Ammon's horn (tissue), 1 donor: ENCODE measurements at regions not wholly inside any gene's neighbourhood (a gene's known extent, or its start where the extent isn't known, plus 50 kb on each side); places are given as distances from the start of the nearest gene placed in this dataset.
A peak's percentile ranks its signal among the peaks of the same experiment; 100 is the strongest.

Experiments used
- DNase-seq: peaks from one replicate; pipeline ENCODE4 v3.0.0-alpha.2; 2016; ENCODE audit warnings: low spot score

GRCh38 chr18:46378126-46378863 is 274.1 kb downstream of the HAUS1 start:
- no peak for DNase-seq

DNA sequence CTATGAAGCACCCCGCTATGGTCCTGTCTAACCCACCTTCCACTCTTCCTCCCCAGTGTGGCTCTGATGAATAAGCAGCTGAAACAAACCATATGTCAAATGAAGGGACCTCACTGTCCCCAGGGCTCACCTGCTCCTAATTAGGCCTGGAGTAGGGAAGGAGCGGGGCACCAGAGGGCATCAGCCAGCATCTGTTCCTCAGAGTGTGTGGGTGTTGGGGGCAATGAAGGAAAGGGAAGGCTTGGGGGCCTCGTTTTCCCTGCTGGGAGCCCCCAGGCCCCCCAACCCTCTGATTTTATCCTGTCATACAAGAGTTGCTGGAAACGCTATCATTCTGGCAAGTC is 274.7 kb downstream of the HAUS1 start:
- no peak for DNase-seq

- no peak for DNase-seq
Measured at GRCh38 chr18:46379323-46379950, 275.3 kb downstream of the HAUS1 start.

- DNase-seq = no peak
Measured at GRCh38 chr18:46385124-46385523, 271.9 kb downstream of the LOXHD1 start.

DNA sequence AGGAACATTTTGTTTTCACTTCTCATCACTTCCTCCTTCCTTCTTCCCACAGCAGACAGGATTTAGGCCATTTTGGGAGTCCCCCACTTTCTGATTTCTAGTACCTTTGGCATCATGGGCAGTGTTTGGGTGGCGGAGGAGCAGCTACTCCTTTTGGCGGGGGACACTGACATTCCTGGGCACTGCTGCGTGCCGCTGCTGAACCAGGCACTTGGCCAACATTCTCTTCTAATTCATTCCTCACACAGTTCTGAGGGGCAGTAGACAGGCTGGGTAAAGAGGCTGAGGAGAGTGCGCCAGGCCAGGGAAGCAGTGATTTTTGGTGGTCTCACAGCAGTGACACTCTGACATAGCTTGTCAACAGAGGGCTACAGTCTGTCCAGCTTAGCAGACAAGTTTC is 270.2 kb downstream of the LOXHD1 start:
- peak; percentile 27 for DNase-seq

- peak; percentile 21 for DNase-seq
Measured at GRCh38 chr18:46387441-46388131, 269.4 kb downstream of the LOXHD1 start.

DNA sequence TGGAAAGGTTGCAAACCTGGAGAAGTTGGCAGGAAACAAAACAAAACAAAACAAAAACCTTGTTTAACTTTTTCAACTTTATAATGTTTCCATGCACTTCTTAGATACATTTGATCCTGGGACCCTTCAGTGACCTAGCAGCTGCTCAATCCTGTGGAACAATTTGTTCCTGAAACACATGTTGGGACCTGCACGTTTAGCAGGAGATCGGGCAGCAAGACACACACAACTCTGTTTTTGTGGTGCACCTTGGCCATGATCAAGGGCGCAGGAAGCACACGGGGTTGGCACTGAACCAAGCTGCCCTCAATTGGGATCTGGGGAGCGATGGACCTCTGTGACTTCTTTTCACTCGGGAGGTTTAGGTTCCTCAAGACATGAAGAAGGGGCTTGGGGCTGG is 268.7 kb downstream of the LOXHD1 start:
- DNase-seq = no peak

GRCh38 chr18:46392576-46392975 is 264.4 kb downstream of the LOXHD1 start:
- no peak for DNase-seq

DNA sequence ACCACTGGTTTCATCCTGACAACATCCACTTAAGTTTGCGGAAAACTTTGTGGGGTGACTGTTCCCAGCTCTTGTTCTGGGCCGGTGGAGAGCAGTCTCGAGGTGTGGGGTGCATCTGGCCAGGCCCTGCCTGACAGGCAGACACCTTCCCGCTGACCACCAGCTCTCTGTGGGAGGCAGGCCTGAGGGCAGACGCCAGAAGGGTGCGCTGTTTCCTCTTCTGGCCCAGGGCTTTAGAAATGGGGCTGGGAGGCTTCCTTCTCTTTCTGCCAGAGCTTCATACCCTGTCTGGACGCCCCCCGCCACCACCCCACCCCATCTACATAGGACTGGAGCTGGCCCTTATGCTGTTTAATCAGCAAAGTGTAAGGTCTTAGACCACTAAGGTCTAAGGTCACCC is 263.8 kb downstream of the LOXHD1 start:
- no peak for DNase-seq

GRCh38 chr18:46393961-46394360 is 263.1 kb downstream of the LOXHD1 start:
- no peak for DNase-seq

- no peak for DNase-seq
Measured at GRCh38 chr18:46395795-46396194, 261.2 kb downstream of the LOXHD1 start.

- no peak for DNase-seq
Measured at GRCh38 chr18:46397174-46397573, 259.8 kb downstream of the LOXHD1 start.

- no peak for DNase-seq
Measured at GRCh38 chr18:46398005-46398404, 259.0 kb downstream of the LOXHD1 start.

- DNase-seq = no peak
Measured at GRCh38 chr18:46398625-46399024, 258.4 kb downstream of the LOXHD1 start.

DNA sequence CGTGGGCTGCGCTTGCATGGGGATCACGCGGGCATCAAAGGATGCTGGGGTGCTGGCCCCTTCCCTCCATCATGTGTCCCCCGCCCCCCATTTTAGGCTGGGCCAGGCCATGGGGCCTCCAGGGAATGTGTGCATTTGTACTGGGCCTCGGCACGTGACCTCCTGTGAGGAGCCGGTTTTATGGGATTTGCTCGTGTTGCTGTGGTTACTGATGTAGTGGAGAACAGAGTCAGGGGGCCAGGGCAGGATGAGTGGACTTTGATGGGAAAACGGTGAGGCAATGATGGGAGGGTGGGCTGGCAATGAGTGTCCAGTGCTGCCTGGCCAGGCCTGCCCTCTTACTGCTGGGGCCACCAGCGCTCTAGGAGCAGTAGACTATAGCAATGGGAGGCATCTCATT is 257.7 kb downstream of the LOXHD1 start:
- no peak for DNase-seq

- DNase-seq = no peak
Measured at GRCh38 chr18:46400449-46400848, 256.6 kb downstream of the LOXHD1 start.

GRCh38 chr18:46401486-46402070 is 255.4 kb downstream of the LOXHD1 start:
- DNase-seq = no peak

- no peak for DNase-seq
Measured at GRCh38 chr18:46402396-46402795, 254.6 kb downstream of the LOXHD1 start.

DNA sequence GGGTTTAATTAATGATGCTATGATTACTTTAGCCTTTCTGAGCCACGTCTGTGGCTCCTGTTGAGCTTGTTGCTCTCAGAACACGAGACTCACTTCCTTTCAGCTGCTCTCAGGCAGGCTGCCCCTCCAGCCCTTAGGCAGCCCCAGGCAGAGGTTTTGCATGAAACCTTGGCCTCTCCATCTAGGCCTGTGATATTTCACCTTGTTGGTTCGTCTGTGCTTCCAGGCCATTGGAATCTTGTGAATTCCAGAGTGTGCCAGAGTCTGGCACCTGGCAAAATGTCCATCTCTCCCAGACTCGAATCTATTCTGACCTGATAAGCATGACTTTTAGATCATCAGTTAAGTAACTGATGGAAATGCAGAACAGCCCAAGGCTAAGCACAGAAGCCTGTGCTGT is 254.1 kb downstream of the LOXHD1 start:
- DNase-seq = no peak

GRCh38 chr18:46405832-46406538 is 251.0 kb downstream of the LOXHD1 start:
- DNase-seq = no peak

- DNase-seq = no peak
Measured at GRCh38 chr18:46406539-46406932, 250.5 kb downstream of the LOXHD1 start.

DNA sequence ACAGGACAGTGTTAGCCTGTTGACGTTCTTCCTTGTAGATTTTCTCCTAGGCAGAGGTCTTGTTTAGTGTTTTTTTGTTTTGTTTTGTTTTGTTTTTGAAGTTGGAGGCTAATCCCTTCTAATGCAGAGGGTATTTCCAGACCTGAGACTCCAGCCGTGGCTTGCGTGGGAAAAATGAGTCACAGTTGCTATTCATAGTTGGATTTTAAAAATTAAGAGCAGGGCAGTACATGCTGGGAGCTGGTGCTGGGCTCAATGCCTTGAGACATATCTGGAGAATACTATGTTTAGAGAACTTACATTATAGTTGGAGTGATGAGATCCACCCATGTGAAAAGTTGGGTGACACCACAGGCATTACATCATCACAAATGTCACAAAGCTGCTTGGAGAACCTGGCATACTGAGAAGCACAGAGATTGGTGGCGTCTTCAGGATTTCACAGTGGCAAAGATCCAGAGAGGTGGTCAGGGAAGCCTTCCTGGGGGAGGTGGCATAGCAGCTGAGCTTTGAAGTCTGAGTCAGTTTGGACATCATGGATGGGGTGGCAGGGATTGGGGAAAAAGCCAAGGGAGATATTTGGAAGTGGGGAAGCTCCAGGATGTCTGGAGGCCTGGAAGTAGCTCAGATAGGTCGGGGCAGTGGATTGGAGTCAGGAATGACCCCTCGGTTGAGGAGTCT is 249.4 kb downstream of the LOXHD1 start:
- no peak for DNase-seq
